ENCODE measurements at regions not wholly inside any gene's neighbourhood (a gene's known extent, or its start where the extent isn't known, plus 50 kb on each side); places are given as distances from the start of the nearest gene placed in this dataset.

DNA sequence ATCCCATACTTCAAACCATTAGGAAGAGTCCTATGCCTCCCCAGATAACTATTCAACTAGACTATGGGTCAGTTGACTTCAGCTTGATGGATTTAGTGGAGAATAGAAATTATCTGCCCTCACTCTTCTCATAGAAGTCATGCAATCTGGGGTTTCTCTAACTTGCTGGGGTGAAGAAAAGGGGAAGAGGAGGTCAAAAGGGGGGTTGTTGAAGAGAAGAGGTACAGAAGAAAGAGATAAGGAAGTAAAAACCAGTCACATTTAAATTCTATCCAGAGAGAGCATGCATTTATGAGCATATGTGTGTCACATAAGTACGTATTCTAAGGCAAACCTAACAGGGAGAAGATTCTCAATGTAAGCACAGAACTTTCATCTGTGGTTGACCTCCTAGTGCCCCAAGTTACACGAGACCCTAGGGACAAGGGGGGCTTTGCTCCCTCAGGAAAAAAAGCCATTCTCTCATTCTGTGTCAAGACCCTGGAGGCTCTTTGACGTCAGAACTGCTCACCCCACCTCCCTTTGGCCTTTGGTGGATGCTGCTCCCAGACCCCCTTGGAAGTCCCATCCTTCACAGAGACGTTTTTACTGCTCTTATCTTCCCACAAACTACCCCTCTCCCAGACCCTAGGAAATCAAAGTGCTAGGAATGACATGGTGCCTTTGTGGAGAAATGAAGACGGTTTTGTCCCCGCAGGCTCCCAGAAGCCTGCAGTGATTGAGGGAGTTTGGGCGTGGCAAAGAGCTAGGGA, 236.8 kb upstream of the TNP1 start:
- no peak for DNase-seq (ENCODE audit: low spot score)

DNA sequence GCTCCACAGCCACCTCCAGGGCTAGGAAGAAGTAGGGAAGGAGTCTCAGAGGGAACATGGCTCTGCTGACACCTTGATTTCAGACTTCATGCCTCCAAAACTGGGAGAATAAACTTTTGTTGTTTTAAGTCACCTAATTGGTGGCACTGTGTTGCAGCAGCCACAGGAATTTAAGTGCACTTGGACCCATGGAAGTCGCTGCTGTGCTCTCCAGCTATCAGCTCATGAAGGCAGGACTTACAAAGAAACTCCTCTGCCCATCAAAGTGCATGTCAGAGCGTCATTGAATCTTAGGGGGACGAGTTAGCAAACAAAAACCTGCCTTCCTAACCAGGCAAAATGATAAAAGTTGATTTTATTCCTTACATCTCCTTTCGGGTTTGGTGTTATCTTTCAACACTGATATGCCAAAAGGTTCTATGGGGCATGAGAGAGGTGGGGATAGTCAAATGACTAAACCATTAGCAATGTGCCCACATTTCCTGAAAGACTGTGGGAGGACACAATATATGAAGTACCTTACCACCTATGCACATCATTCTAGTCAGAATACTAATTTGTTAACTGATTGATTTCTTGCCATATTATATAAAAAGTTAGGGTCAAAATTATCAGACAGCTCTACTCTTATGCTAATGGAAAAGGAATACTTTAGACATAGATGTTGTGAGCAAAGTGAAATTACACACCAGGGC, 235.8 kb upstream of the TNP1 start:
- no peak for DNase-seq (ENCODE audit: low spot score)

DNA sequence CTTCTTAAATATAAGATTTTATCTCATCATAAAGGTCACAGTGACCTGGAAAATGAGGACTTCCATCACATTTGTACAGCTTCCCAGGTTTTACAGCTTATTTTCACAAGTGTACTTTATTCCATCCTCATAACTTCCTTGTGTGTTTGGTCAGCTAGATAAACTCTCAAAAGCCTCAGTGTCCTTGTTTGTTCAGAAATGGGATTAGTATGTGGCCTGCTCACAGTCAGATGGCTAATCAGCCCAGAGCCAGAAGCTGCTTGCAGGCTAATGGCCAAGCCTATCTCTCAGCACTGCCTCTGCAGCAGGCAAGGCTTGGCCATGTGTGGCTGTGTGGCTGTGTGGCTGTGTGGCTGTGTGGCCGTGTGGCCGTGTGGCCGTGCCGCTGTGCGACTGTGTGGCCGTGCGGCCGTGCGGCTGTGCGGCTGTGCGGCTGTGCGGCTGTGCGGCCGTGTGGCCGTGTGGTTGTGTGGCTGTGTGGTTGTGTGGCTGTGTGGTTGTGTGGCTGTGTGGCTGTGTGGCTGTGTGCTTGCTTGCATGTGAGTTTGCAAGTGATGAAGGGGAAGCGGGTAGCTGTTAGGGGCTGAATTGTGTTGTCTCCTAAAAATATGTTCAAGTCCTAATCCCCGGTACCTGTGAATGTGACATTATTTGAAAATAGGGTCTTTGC, 233.0 kb upstream of the TNP1 start:
- DNase-seq (ENCODE audit: low spot score): peak; percentile 67

DNA sequence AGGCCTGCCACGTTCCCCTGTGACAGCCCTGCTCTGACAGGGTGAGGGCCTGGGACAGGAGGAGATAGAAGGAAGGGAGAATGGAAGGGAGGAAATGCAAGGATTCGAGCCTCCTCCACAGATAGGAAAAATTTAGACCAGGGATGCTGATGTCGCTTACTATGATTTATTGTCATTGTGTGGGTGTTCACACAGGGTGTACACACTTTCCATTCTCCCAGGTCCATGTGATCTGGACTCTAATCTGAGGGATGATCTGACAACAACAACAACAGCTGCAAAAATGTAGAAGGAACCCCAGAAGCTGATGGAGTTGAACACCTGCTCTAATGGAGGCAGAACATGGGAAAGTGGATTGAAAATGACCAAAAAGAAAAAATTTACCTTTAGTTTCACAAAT, 231.7 kb upstream of the TNP1 start:
- DNase-seq (ENCODE audit: low spot score): no peak

DNA sequence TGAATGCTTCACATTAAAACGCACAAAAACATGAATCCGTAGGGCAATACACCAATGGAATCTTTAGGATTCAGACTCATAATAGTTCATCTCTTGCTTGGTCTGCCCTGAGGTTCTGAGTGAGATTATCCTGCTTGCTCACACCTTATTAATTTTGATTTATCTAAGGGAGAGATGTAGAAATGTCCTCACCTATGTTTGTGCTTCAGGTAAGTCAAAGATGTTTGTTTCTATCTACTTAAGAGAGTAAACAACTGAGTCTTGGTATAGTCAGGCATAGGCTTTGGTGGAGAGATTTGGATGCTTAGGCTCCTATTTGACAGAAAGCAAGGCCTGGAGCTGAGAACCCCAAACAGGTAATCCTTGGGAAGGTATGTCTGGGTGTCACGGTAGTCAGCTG, 231.0 kb upstream of the TNP1 start:
- DNase-seq (ENCODE audit: low spot score): no peak

DNA sequence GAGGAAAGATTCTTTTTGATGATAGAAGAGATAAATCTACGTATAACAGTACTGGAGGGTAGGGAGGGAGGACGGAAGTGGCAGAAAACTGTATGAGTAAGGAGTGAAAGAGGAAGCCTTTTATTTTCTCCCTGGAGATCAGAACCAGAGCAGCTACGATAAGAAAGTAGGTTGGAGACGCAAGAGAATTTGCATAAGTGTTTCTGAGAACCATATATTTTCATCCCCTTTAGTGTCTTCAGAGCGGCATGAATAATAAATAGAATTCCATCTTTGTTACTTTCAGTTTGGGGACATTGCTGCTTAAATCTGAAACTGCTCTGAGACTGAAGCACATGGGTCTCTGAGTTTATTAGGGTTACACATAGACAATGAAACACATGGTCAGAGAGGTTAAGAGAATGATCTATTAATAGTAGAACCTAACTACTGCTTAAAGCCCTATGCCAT, 230.2 kb upstream of the TNP1 start:
- DNase-seq (ENCODE audit: low spot score): no peak

DNA sequence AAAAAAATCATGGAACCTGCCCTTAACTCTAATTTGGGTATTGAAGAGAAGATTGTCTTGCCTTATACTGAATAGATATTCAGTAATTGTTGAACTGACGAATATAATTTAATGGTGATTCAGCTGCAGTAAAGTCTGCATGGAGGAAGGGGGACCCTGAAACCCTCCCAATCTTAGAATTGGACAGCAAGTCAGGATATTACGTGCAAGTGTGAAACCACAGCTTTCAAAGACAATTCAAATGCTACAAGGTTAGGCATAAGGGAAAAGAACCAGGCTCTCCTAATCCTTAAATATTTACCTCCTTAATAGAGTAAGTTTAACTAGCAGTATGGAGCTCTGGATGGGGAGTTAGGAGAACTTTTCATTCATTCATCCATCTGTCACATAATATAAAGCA, 226.9 kb upstream of the TNP1 start:
- DNase-seq (ENCODE audit: low spot score): no peak

DNA sequence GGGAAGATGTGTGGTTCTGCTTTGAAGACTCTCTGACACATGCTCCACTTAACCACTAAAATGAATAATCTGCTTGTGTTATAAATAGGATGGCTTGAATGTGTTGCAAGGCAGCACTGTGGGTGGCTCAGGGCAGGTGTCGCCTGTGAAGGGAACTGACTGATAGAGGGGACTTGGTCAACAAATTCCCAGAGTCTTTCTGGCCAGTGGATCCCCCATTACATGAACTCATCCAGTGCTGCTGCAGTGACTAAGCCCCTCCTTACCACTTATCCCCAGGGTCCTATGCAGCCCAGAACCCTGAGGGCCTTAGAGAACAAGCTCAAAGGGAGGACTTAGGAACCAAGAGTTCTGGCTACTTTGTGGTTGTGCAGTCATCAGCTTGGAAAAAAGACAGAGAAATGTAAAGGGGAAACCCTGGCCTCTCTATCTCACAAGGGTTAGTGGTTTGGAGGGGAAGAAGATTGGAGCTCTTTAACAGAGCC, 226.2 kb upstream of the TNP1 start:
- DNase-seq (ENCODE audit: low spot score): no peak

DNA sequence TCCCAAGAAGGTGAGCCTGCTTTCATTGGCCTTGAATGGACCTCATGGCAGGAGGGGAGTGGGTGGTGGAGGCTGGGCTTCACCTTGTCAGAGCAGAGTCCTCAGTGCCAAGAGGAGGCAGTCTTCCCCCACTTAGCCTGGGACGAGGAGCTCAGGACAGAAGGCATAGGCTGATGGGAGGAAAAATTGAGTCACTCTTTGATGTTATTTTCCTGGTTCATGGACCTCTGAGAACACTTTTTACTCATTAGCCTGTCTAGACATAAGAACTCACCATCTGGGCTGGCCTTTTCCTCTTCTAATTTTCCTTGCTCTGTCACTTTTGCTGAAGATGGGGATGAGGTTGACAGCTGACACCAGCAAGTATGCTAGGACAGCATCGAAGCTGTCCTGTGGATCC, 225.7 kb upstream of the TNP1 start:
- DNase-seq (ENCODE audit: low spot score): no peak

DNA sequence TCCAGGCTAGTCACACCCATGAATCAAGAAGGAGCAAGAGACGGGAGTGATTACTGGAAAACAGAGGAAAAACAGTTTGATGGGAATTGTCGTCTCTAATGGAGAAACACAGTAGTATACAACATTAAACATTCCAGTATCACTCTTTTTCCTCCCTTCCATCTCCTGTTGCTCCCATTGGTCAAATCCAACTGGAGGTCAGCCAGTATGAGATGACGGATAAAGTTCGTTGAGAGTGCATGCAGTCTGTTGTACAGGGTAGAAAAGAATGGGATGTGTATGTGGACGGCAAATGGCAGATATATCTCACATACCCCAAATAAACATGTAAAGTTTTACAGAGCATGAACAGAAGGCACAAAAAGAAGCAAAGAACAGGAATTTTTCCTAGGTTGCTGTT, 221.9 kb upstream of the TNP1 start:
- no peak for DNase-seq (ENCODE audit: low spot score)

DNA sequence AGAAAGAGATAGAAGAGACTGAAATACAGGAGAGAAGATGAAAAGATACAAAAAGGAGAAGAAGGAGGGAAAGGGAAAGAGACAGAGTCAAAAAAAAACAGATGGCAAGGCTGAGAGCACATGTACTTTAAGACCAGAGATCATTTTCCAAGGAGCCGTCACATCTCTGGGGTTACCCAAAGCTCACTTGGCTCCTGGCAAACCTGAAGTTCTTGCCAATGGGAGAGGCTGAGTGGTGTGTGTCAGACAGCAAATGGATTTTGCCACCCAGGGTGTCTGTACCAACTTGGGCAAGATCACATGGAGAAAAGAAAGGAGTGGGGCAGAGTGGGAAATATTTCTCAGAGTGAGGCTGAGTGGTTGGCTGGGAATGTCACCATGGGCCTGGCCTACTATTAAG, 219.3 kb upstream of the TNP1 start:
- DNase-seq (ENCODE audit: low spot score): no peak

DNA sequence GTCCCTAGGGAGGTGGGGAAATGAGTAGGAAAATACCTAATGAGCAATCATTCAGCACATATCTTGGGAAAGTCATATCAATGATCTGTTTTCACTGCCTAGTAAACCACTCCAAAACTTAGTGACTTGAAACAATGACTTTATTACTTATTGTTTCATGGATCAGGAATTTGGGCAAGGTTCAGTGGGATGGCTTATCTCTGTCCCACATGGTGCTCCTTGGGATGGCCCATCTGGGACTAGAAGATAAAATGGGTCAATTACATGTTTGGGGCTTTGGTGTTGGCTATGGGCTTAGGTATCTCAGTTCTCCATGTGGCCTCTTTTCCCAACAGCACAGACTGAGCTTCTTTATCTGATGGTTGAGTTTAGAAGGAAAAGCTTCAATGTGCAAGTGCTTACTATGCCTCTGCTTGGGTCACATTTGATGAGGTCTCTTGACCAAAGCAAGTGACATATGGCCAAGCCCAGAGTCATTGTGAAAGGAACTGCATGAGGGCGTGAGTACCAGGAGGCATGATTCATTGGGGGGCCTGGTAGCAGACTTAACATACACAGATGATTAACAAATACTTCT, 218.1 kb upstream of the TNP1 start:
- no peak for DNase-seq (ENCODE audit: low spot score)

DNA sequence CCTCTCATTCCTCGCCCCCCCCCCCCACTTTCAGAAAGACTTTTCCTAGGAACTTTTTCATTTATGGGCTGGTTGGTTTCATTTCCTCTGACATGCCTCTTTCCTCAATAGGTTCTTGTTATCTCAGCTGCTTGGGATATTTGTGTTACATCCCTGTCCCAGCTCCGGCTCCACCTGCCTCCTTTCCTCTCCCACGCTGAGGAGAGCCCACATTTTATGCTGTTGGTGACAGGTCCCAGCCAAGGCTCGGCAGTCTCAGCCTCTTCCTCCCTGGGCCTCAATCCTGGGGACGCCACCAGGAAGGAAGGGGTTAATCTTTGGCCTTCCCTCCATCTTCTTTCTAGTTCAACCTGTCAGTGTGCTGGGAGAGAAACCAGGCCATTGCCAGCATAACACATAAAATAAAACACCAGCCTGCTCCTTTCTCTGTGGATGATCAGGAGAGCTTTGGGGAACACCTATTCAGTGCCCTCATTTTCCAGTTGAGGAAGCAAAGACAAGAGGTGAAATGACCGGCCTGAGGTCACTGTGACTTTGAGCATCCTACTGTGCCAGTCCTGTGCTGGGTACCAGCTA, 216.9 kb upstream of the TNP1 start:
- DNase-seq (ENCODE audit: low spot score): peak; percentile 45

DNA sequence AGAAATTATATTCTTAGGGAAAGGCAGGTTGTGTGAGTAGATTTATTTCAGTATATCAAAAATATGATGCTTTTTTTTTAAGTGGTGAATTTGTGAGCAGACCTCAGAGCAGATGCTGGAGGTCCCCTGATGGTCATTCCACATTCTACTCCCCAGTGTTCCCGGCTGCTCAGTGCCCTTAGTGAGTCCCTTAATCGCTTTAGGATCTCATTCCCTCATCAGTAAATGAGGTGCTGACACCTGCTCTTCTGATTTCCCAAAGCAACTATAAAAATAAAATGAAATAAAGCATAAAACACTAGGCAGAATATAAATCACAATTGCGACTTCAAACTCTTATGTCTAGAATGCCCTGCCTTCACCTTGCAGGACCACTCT, 216.2 kb upstream of the TNP1 start:
- DNase-seq (ENCODE audit: low spot score): no peak

DNA sequence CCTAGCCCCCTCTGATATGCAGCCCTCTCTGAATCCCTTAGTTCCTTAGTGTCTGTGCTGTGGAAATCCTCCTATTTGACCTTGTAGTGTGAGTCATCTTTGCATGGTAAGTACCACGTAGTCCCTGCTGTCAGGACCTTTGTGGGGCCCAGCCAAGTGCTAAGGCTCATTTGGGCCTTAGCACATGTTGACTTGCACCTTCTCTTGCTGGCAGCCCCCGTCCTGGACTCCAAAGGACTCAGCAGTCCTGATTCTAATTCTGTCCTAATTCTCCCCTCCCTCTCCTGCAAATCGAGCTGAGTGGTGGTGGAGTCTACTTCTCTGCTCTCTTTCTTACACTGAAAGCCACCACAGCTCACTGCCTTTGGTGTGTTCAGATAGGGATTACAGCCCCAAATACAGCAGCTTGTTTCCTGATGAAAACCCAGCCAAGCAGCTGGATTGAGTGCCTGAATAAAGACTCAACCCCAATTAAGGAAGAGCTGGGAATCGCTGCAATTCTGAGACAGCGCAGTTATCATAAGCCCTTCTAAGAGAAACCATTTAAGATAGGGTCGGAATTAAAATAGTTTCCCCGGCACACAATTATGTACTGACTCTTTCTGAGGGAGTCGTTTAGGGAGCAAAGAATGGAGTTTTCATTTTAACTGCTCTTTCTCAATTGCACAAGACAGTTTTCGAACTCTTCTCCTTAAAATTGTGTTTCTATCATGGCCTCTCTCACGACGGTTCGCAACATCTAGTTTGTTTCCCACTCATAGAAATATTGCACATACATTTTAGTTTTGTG, 215.6 kb upstream of the TNP1 start:
- no peak for DNase-seq (ENCODE audit: low spot score)

DNA sequence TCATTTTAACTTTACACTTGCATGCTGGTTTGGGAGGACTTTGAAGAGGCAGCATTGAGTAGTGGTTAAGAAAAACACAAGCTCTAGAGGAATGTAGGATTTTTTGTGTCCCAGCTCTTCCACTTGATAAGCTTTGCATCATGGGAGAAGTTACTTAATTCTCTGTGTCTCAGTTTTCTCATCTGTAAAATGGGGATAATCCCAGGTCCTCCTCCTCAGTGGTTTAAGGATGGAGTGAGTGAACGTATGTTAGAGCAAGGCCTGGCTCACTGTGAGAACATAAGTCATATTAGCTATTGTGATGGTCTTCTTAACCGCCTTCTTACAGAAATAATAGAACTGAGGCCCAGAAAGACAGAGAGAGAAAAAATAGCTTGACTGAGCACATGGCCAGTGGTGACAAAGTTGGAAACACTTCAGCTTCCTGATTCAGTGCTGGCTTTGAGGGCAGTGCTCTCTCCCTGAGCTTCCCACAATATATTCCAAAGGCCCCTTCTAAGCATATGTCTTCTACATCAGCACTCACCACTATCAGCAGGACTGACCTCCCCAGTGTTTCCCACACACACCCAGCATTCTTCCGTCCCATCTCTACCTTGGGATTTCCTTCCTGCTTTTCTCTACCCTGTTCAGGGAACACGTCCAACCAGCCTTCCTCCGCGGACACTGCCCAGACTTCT, 214.9 kb upstream of the TNP1 start:
- no peak for DNase-seq (ENCODE audit: low spot score)

DNA sequence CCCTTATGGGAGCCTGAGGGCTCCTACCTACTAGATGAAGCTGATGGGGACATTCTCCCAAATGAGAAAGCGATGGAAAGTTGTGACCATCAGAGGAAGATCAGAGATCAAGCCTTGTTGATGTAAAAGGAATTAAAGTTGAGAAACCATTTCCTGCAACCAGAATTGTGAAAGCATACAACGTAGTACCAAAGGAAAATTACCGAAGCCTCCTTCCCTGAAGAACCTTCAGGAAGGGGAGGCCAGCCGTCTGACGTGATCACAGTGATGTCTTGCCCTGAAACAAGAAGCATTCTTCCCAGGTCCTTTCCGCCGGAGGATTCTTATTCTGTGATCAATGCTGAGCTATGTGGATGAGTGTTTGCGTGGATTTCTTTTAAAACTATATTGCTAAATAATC, 211.6 kb upstream of the TNP1 start:
- no peak for DNase-seq (ENCODE audit: low spot score)

DNA sequence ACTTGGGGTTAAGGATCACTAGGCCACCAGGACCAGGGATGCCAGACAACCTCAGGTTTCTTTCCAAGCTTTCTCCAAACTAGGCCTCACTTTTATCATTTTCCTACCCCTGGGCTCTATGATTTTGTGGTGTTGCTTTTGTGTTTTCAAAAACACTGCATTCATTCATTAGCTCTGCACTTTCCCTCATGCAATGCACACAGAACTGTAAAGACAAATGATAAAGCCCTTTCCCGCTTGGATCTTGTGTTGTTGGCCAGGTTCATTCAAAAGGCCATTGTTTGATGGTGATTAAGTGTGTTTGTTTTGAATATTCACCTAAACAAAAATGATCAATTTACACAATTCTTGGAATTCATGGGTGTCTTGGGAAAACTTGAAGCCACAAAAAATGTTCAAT, 210.7 kb upstream of the TNP1 start:
- no peak for DNase-seq (ENCODE audit: low spot score)

DNA sequence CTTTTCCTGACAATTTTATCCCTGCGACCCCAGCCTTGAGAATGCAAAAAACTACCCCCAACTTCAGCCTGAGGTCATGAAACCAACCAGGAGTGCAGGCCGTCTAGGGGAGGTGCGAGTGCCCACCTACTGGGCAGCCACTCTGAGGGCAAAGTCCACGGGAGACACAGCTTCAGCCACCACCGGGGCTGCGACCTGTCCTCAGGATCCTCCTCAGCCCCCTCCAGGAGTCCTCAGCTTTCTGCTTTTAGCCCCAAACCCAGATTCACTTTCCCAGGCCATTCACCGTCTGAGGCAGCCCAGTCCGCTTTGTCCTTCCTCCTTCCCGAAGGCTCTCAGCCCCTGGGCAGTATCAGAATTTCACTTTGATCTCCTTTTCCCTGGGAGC, 210.2 kb upstream of the TNP1 start:
- no peak for DNase-seq (ENCODE audit: low spot score)

DNA sequence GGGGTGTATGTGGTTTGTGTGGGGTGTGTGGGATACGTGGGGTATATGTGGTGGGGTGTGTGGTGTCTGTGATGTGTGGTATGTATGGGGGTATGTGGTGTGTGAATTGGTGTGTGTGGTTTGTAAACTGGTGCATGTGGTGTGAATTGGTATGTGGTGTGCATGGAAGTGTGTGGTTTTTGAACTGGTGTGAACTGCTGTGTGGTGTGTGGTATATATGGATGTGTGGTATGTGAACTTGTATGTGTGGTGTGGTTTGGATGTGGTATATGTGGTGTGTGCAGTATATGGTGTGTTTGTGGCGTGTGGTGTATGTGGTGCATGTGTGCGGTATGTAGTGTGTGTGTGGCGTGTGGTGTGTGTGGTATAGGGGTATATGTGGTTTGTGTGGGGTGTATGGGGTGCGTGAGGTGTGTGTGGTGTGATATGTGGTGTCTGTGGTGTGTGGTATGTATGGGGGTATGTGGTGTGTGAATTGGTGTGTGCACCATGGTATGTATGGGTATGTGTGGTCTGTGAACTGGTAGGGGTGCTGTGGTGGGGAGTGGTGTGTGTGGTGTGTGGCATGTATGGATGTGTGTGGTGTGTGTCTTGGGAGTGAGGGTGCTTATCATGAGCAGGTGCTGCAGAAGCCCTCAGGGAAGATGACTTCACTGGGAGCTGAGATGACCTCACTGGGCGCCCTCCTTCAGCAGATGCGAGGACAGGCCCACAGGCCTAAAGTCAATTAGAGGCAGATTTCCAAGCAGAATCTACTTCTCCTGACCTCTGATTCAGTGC, 209.6 kb upstream of the TNP1 start:
- DNase-seq (ENCODE audit: low spot score): no peak
